Uterus (tissue), 2 donors: ENCODE measurements at regions not wholly inside any gene's neighbourhood (a gene's known extent, or its start where the extent isn't known, plus 50 kb on each side); places are given as distances from the start of the nearest gene placed in this dataset.

Experiments used
- POLR2A ChIP-seq, 2 donors: fragments of 450-650 bp; IDR thresholded peaks; one replicate each; pipeline ENCODE4 v1.6.1; 2016; ENCODE audit warnings: antibody characterized with exemption in 2 of 2, mild to moderate bottlenecking in 1 of 2, moderate library complexity in 1 of 2
- TF ChIP-seq, protein P1 (sequence below), 4 experiments: fragments of 200-600 bp in 2 of 4; fragments of 450-650 bp in 2 of 4; sonication (generic) in 2 of 4; IDR thresholded peaks; one replicate each; pipeline ENCODE4 v1.5.1; 2016 to 2019; ENCODE audit warnings: antibody characterized with exemption in 4 of 4, mild to moderate bottlenecking in 2 of 4, moderate library complexity in 1 of 4

DNA sequence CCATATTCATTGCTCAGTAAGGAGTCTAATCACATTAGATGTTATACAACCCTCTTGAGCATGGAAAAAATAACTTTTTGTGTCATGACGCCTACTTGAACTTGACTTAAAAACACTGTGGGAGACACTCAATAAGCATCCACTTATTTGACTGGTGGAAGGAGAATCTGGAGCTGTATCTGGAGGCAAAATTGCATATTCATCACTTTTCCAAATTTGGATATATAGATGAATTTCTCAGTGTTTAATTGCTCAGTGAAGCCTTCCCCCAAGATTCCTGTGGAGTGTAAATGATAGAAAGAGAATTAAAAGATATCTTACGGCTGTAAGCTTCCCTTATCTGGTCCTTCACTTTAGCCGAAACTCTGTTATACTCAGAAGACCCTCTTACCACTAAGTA lies 610.7 kb upstream of the ADGRL2 start:
- TF ChIP-seq, protein P1, sequence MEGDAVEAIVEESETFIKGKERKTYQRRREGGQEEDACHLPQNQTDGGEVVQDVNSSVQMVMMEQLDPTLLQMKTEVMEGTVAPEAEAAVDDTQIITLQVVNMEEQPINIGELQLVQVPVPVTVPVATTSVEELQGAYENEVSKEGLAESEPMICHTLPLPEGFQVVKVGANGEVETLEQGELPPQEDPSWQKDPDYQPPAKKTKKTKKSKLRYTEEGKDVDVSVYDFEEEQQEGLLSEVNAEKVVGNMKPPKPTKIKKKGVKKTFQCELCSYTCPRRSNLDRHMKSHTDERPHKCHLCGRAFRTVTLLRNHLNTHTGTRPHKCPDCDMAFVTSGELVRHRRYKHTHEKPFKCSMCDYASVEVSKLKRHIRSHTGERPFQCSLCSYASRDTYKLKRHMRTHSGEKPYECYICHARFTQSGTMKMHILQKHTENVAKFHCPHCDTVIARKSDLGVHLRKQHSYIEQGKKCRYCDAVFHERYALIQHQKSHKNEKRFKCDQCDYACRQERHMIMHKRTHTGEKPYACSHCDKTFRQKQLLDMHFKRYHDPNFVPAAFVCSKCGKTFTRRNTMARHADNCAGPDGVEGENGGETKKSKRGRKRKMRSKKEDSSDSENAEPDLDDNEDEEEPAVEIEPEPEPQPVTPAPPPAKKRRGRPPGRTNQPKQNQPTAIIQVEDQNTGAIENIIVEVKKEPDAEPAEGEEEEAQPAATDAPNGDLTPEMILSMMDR (IDR thresholded peaks at IDR 0.05) = no peak
- no peak for TF ChIP-seq POLR2A (IDR thresholded peaks at IDR 0.05)
